ENCODE measurements at regions not wholly inside any gene's neighbourhood (a gene's known extent, or its start where the extent isn't known, plus 50 kb on each side); places are given as distances from the start of the nearest gene placed in this dataset.
"Not testable (repeated sequence)": the region's sequence is repeated elsewhere in the genome, so short reads cannot be mapped to it uniquely, and the experiment has no call there.

GRCh38 chr2:144825331-144826020, 305.6 kb upstream of the ZEB2 start:
- DNase-seq, result no peak

GRCh38 chr2:144824306-144825080, 304.6 kb upstream of the ZEB2 start:
- DNase-seq, result no peak

GRCh38 chr2:144822966-144823365, 303.0 kb upstream of the ZEB2 start:
- DNase-seq, result no peak

- DNase-seq, result no peak
These were observed 292.4 kb upstream of the ZEB2 start for GRCh38 chr2:144812288-144812687.

- DNase-seq, result peak; percentile 87
These were observed 281.8 kb upstream of the ZEB2 start for GRCh38 chr2:144801766-144802165.

GRCh38 chr2:144801325-144801724, 281.4 kb upstream of the ZEB2 start:
- DNase-seq, result no peak

- no peak for DNase-seq
These were observed 279.1 kb upstream of the ZEB2 start for GRCh38 chr2:144798989-144799388.

- no peak for DNase-seq
These were observed 278.1 kb upstream of the ZEB2 start for GRCh38 chr2:144798034-144798433.

- no peak for DNase-seq
These were observed 277.0 kb upstream of the ZEB2 start for GRCh38 chr2:144796936-144797335.

GRCh38 chr2:144796164-144796563, 276.2 kb upstream of the ZEB2 start:
- DNase-seq, result no peak

GRCh38 chr2:144785253-144785652, 265.3 kb upstream of the ZEB2 start:
- no peak for DNase-seq

GRCh38 chr2:144780983-144781382, 261.1 kb upstream of the ZEB2 start:
- peak; percentile 35 for DNase-seq

GRCh38 chr2:144776766-144777165, 256.8 kb upstream of the ZEB2 start:
- DNase-seq, result peak; percentile 58

GRCh38 chr2:144774809-144775208, 254.9 kb upstream of the ZEB2 start:
- DNase-seq, result no peak

GRCh38 chr2:144771348-144771747, 251.4 kb upstream of the ZEB2 start:
- no peak for DNase-seq

- DNase-seq, result no peak
These were observed 250.8 kb upstream of the ZEB2 start for GRCh38 chr2:144770616-144771230.

GRCh38 chr2:144760939-144761338, 241.0 kb upstream of the ZEB2 start:
- DNase-seq, result not testable (repeated sequence)

- DNase-seq, result peak; percentile 33
These were observed 239.8 kb upstream of the ZEB2 start for GRCh38 chr2:144759746-144760145.

GRCh38 chr2:144758196-144758595, 238.3 kb upstream of the ZEB2 start:
- peak; percentile 64 for DNase-seq

- no peak for DNase-seq
These were observed 233.5 kb upstream of the ZEB2 start for GRCh38 chr2:144753416-144753815.

GRCh38 chr2:144751142-144751905, 231.4 kb upstream of the ZEB2 start:
- DNase-seq, result no peak

- DNase-seq, result no peak
These were observed 229.3 kb upstream of the ZEB2 start for GRCh38 chr2:144749188-144749587.

GRCh38 chr2:144748443-144748842, 228.5 kb upstream of the ZEB2 start:
- no peak for DNase-seq
